HepG2 (cell line): ENCODE measurements at regions not wholly inside any gene's neighbourhood (a gene's known extent, or its start where the extent isn't known, plus 50 kb on each side); places are given as distances from the start of the nearest gene placed in this dataset.

Experiments used
- ATAC-seq: fragments of 200-7000 bp; cut with Tn5 transposase; 3 replicates; pipeline ENCODE4 v1.9.1; 2020; ENCODE audit warnings: mild to moderate bottlenecking, moderate library complexity
- BruUV-seq: library from RNA; stranded (reverse); fragments of 400-500 nt; replicated peaks from 2 replicates; lab custom pipeline; 2021; lab: Mats Ljungman, UMichigan
- CTCF ChIA-PET: fragments of 300-600 bp; formaldehyde crosslinking; extraction: SDS; loops from one replicate; lab custom pipeline; 2021; ENCODE audit warnings: low total read pairs, inconsistent platforms, low intra/inter-chr PET ratio; lab: Yijun Ruan, JAX
- POLR2A ChIA-PET: fragments of 350-600 bp; sonication (Branson Sonifier 250); formaldehyde crosslinking; loops from one replicate; lab custom pipeline; 2020; ENCODE audit warnings: antibody characterized with exemption, inconsistent platforms; lab: Yijun Ruan, JAX
- DNase-seq: peaks from one replicate; pipeline ENCODE4 v3.0.0-alpha.2; 2015; ENCODE audit warnings: low spot score
- FAIRE-seq: peaks from 3 replicates; lab custom pipeline; 2011; peaks lifted over from hg19 to GRCh38; lab: Jason Lieb, UNC
- H2AFZ ChIP-seq: one replicate; pipeline ENCODE4 v1.6.1; 2011; ENCODE audit warnings: low read length, inconsistent platforms
- H3K27ac ChIP-seq: fragments of 300-600 bp; 3 replicates; pipeline ENCODE4 v1.8.0; 2011; ENCODE audit warnings: mixed run types, mild to moderate bottlenecking, mixed read lengths, low read length, inconsistent platforms; ENCODE audit not compliant: insufficient read depth; ENCODE audit errors: extremely low read length
- H3K27me3 ChIP-seq, 2 experiments: fragments of 200-600 bp in 1 of 2; 2 replicates in 1 of 2; 3 replicates in 1 of 2; pipeline versions ENCODE4 v1.6.0 to v1.8.0; 2011; ENCODE audit warnings: low read length in 2 of 2, mild to moderate bottlenecking in 2 of 2, moderate library complexity in 2 of 2, inconsistent platforms in 1 of 2; ENCODE audit not compliant: insufficient read depth in 2 of 2, control insufficient read depth in 1 of 2
- H3K36me3 ChIP-seq, 2 experiments: fragments of 200-600 bp in 1 of 2; replicated peaks in 1 of 2; 2 replicates in 1 of 2; 3 replicates in 1 of 2; pipeline versions ENCODE4 v1.5.1 to v1.8.0; 2011; ENCODE audit warnings: low read length in 2 of 2, inconsistent platforms in 1 of 2; ENCODE audit not compliant: insufficient read depth in 2 of 2, control insufficient read depth in 1 of 2
- H3K4me1 ChIP-seq: 2 replicates; pipeline ENCODE4 v1.5.1; 2012; ENCODE audit warnings: low read length, inconsistent platforms; ENCODE audit not compliant: insufficient read depth
- H3K4me2 ChIP-seq: 2 replicates; pipeline ENCODE4 v1.6.0; 2011; ENCODE audit warnings: low read depth, low read length, inconsistent platforms
- H3K4me3 ChIP-seq, 3 experiments: fragments of 200-600 bp in 1 of 3; sonication (generic), shearing (Covaris generic) in 1 of 3; replicated peaks in 1 of 3; 2 replicates each; pipeline ENCODE4 v1.5.1; 2011 to 2016; ENCODE audit warnings: low read length in 3 of 3, inconsistent platforms in 2 of 3, low read depth in 2 of 3, mild to moderate bottlenecking in 2 of 3, control low read depth in 1 of 3, mixed read lengths in 1 of 3; ENCODE audit not compliant: insufficient read depth in 1 of 3
- H3K79me2 ChIP-seq: one replicate; pipeline ENCODE4 v1.6.1; 2011; ENCODE audit warnings: low read length, inconsistent platforms; ENCODE audit not compliant: insufficient read depth
- H3K9ac ChIP-seq: 2 replicates; pipeline ENCODE4 v1.6.0; 2011; ENCODE audit warnings: mild to moderate bottlenecking, low read depth, low read length, inconsistent platforms; ENCODE audit not compliant: insufficient read depth
- H3K9me3 ChIP-seq: 2 replicates; pipeline ENCODE4 v1.5.1; 2012; ENCODE audit warnings: mild to moderate bottlenecking, low read length
- H4K20me1 ChIP-seq: 2 replicates; pipeline ENCODE4 v1.6.0; 2011; ENCODE audit warnings: inconsistent platforms, mild to moderate bottlenecking, low read length, moderate library complexity; ENCODE audit not compliant: insufficient read depth
- CEBPG ChIP-seq: IDR thresholded peaks from 2 replicates; pipeline ENCODE4 v1.6.1; 2016
- HOXA9 ChIP-seq: sonication (generic); formaldehyde crosslinking; IDR thresholded peaks from 2 replicates; pipeline ENCODE4 v1.8.1; 2022; ENCODE audit warnings: missing genetic modification reagents, mild to moderate bottlenecking, moderate library complexity, borderline replicate concordance
- POLR2AphosphoS5 ChIP-seq: IDR thresholded peaks from 2 replicates; pipeline ENCODE4 v1.6.1; 2012; ENCODE audit warnings: low read depth, low read length
- RFX3 ChIP-seq: IDR thresholded peaks from 2 replicates; pipeline ENCODE4 v1.6.1; 2016; ENCODE audit warnings: missing biosample characterization, missing genetic modification reagents
- SAFB2 ChIP-seq: sonication (generic); formaldehyde crosslinking; IDR thresholded peaks from 2 replicates; pipeline ENCODE4 v1.5.1; 2020; ENCODE audit warnings: missing genetic modification reagents, low read depth, mild to moderate bottlenecking, borderline replicate concordance
- SMAD1 ChIP-seq: sonication (generic); formaldehyde crosslinking; IDR thresholded peaks from 2 replicates; pipeline ENCODE4 v1.4.0; 2020; ENCODE audit warnings: missing genetic modification reagents, low read depth, mild to moderate bottlenecking, borderline replicate concordance
- SRSF9 ChIP-seq: fragments of 200-400 bp; formaldehyde crosslinking; IDR thresholded peaks from 2 replicates; pipeline ENCODE4 v1.6.1; 2018; ENCODE audit warnings: borderline replicate concordance, mild to moderate bottlenecking, low read depth, low read length; ENCODE audit not compliant: insufficient read depth, poor library complexity, severe bottlenecking
- ZNF224 ChIP-seq: sonication (generic); formaldehyde crosslinking; IDR thresholded peaks from 2 replicates; pipeline ENCODE4 v1.5.0; 2020; ENCODE audit warnings: mild to moderate bottlenecking, missing genetic modification reagents
- ZNF737 ChIP-seq: sonication (generic); formaldehyde crosslinking; IDR thresholded peaks from 2 replicates; pipeline ENCODE4 v1.5.0; 2020; ENCODE audit warnings: missing genetic modification reagents, mild to moderate bottlenecking, borderline replicate concordance
- WGBS: methylation state at CpG from one replicate; pipeline ENCODE4 v1.1.6; 2017; ENCODE audit warnings: low lambda C conversion rate; 5-methylcytosine and 5-hydroxymethylcytosine counted together
- in situ Hi-C: cut with HindIII; loops from 2 replicates; pipeline ENCODE4 v1.10.0; 2017; ENCODE audit warnings: low pct_unique_long_range_greater_than_20kb; ENCODE audit not compliant: extremely low pct_ligation_motif_present
- intact Hi-C: fragments of 100-400 bp; cut with micrococcal nuclease; formaldehyde crosslinking; loops from one replicate; pipeline ENCODE4 v1.10.0; 2022; ENCODE audit not compliant: unreplicated experiment
- TF ChIP-seq, protein P1 (sequence below), 2 experiments: sonication (generic) in 1 of 2; formaldehyde crosslinking in 1 of 2; IDR thresholded peaks; 2 replicates each; pipeline versions ENCODE4 v1.5.1 to v1.6.1; 2011 to 2020; ENCODE audit warnings: borderline replicate concordance in 1 of 2, low read depth in 1 of 2, low read length in 1 of 2, mild to moderate bottlenecking in 1 of 2, missing genetic modification reagents in 1 of 2, moderate library complexity in 1 of 2
- TF ChIP-seq, protein P2 (sequence below): sonication (generic); formaldehyde crosslinking; IDR thresholded peaks from 2 replicates; pipeline ENCODE4 v1.5.0; 2020; ENCODE audit warnings: missing genetic modification reagents, mild to moderate bottlenecking, borderline replicate concordance

DNA sequence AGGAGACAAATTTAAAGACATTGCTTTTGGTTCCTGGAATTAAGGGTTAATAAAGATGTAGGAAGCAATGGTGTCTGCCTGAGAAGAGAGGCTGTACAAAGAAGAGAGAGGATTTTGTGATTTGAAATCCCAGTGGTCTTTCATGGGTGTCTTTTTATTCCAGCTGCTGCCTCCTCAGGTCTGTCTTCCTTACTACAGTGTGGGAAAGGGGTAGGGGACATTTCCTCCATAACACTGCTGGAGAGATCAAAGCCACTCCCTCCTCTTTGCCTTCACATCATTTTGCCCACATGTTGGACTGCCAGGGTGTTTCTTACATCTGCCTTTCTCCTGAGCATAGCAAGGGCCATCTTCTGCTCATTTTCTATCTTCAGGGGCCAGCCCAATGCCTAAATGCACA lies 348.5 kb downstream of the EN1 start (continued):
- TF ChIP-seq RFX3 (CRISPR knock-in tag) (no peak), CEBPG (CRISPR knock-in tag) (no peak)

DNA sequence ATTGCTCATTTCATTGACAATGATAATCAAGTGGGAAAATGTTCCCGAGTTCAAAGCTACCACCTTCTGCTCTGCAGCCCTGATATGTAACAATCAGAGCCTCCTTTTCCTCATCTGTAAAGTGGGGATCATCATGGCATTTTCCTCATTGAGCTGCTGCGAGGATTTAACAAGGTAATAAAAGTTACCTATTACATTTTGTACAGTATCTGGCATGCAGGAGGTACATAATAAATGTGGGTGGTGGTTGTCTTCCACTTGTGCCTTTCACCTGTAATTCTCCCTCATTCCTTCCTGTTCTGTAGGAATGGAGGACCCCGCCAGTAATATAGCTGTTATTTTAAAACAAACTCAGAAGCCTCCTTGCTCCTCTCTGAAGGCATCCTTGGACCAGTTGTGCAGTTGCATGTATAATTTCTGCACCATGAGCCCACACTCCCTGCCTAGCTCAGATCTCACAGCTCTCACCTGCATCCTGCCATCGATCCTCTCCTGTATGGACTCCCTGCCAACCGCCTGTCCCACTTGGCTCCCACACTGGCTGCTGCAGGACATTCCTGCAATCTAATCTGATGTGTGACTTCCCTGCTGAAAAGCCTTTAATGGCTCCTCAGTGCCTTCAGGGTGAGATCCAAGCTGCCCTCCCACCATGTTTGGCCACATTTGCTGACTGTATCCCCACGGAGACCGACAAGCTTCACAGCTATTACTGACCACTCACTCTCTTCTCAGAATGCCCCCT lies 350.4 kb downstream of the EN1 start:
- in situ Hi-C loops, result no loop called here
- H3K4me2 ChIP-seq, result no peak overlapping the region
- ChIA-PET CTCF (no interaction called here), POLR2A (no interaction called here)
- TF ChIP-seq ZNF737 (no peak), SMAD1 (no peak)
- FAIRE-seq, result no peak
- ATAC-seq, result no peak
- H3K4me1 ChIP-seq, result no peaks in the 10 kb centered on the region
- no peak overlapping the region for H3K4me3 ChIP-seq
- 14% methylated on average over 7 of the region's 7 CpGs for WGBS
- no peak for DNase-seq
- intact Hi-C loops, result no loop called here
- H3K36me3 ChIP-seq, result no peaks in the 10 kb centered on the region
- no peaks in the 10 kb centered on the region for H4K20me1 ChIP-seq
- H3K27me3 ChIP-seq, result no peaks in the 10 kb centered on the region; a peak in 1 of 5 replicates
- H3K9me3 ChIP-seq, result no peaks in the 10 kb centered on the region
- BruUV-seq, result no TSS peak
- H3K79me2 ChIP-seq, result no peaks in the 10 kb centered on the region
- no peak overlapping the region for H3K9ac ChIP-seq
- H3K27ac ChIP-seq, result no peak overlapping the region
- H2AFZ ChIP-seq, result no peak overlapping the region

DNA sequence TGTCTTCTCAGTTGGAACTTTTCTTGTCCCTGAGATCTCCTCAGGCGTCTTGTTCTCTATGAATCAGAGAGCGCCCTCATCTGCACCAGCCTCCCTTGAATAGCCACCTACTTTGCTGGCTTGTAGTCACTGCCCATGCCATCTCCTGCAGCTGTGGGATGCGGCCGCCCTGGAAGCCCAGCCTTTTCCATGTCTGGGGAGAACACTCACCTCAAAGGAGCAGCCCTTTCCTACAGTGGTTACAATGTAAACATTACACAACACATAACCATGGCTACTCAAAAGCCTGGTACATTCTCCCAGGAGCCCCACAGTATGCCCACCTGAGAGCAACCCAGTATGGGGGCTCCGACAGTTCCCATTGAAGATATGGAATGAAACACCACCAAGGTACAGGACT lies 351.0 kb downstream of the EN1 start:
- intact Hi-C loops, result no loop called here
- ChIA-PET POLR2A (no interaction called here), CTCF (no interaction called here)
- no peaks in the 10 kb centered on the region for H3K9me3 ChIP-seq
- H3K4me3 ChIP-seq, result no peak overlapping the region
- no peaks in the 10 kb centered on the region for H3K4me1 ChIP-seq
- H3K79me2 ChIP-seq, result no peaks in the 10 kb centered on the region
- H4K20me1 ChIP-seq, result no peaks in the 10 kb centered on the region
- no peak overlapping the region for H2AFZ ChIP-seq
- no peak overlapping the region for H3K9ac ChIP-seq
- 34% methylated on average over 5 of the region's 5 CpGs for WGBS
- no peaks in the 10 kb centered on the region; a peak in 1 of 5 replicates for H3K27me3 ChIP-seq
- H3K36me3 ChIP-seq, result no peaks in the 10 kb centered on the region
- no TSS peak for BruUV-seq
- FAIRE-seq (no peak), ATAC-seq (no peak), DNase-seq (no peak)
- H3K4me2 ChIP-seq, result no peak overlapping the region
- no peak overlapping the region for H3K27ac ChIP-seq
- in situ Hi-C loops, result no loop called here
- no peak for TF ChIP-seq SAFB2 (CRISPR knock-in tag)
- TF ChIP-seq SRSF9, result no peak
- TF ChIP-seq ZNF737, result no peak
- TF ChIP-seq, protein P1, sequence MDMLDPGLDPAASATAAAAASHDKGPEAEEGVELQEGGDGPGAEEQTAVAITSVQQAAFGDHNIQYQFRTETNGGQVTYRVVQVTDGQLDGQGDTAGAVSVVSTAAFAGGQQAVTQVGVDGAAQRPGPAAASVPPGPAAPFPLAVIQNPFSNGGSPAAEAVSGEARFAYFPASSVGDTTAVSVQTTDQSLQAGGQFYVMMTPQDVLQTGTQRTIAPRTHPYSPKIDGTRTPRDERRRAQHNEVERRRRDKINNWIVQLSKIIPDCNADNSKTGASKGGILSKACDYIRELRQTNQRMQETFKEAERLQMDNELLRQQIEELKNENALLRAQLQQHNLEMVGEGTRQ (IDR thresholded peaks at IDR 0.05; ENCODE audit: low read depth, low read length), result no peak
- TF ChIP-seq, protein P1 (CRISPR knock-in tag; IDR thresholded peaks at IDR 0.05; ENCODE audit: borderline replicate concordance), result no peak
- TF ChIP-seq POLR2AphosphoS5, result no peak
- TF ChIP-seq ZNF224, result no peak
- TF ChIP-seq, protein P2, sequence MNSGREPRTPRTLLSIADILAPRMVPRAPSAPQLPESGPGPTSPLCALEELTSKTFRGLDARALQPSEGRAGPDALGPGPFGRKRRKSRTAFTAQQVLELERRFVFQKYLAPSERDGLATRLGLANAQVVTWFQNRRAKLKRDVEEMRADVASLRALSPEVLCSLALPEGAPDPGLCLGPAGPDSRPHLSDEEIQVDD (CRISPR knock-in tag), result no peak
- no peak for TF ChIP-seq HOXA9
